HEK293 (cell line): ENCODE measurements at regions not wholly inside any gene's neighbourhood (a gene's known extent, or its start where the extent isn't known, plus 50 kb on each side); places are given as distances from the start of the nearest gene placed in this dataset.

Experiments
- CTCF ChIA-PET: fragments of 350-600 bp; formaldehyde crosslinking; extraction: SDS; loops from one replicate; lab custom pipeline; 2021; ENCODE audit warnings: antibody characterized with exemption; lab: Yijun Ruan, JAX
- POLR2A ChIA-PET: fragments of 300-600 bp; formaldehyde crosslinking; extraction: SDS; loops from one replicate; lab custom pipeline; 2020; ENCODE audit warnings: antibody characterized with exemption, inconsistent platforms; lab: Yijun Ruan, JAX
- H3K27ac ChIP-seq: fragments of 200-500 bp; sonication (Bioruptor generic); 2 replicates; pipeline ENCODE4 v1.5.1; 2014; ENCODE audit warnings: low read depth, low read length, control low read depth, inconsistent platforms; ENCODE audit errors: extremely low read depth
- H3K36me3 ChIP-seq, 2 experiments: fragments of 200-500 bp in 1 of 2; sonication (Bioruptor generic) in 1 of 2; 1 replicate in 1 of 2; 2 replicates in 1 of 2; pipeline ENCODE4 v1.5.1; 2014 to 2017; ENCODE audit warnings: inconsistent platforms in 2 of 2, low read length in 2 of 2; ENCODE audit not compliant: control insufficient read depth in 2 of 2, insufficient read depth in 1 of 2
- H3K4me1 ChIP-seq: fragments of 200-500 bp; sonication (Bioruptor generic); 2 replicates; pipeline ENCODE4 v1.5.1; 2014; ENCODE audit warnings: mild to moderate bottlenecking, low read length, inconsistent platforms; ENCODE audit not compliant: control insufficient read depth, insufficient read depth
- H3K4me3 ChIP-seq: 2 replicates; pipeline ENCODE4 v1.5.1; 2011; ENCODE audit warnings: low read depth, mild to moderate bottlenecking, control low read depth, low read length, moderate library complexity
- H3K9me3 ChIP-seq: fragments of 200-500 bp; sonication (Bioruptor generic); 2 replicates; pipeline ENCODE4 v1.5.1; 2014; ENCODE audit warnings: low read depth, low read length, inconsistent platforms; ENCODE audit not compliant: control insufficient read depth, insufficient read depth
- GFI1B ChIP-seq: fragments of 450-650 bp; formaldehyde crosslinking; IDR thresholded peaks from 2 replicates; pipeline ENCODE4 v1.5.1; 2016; ENCODE audit warnings: missing biosample characterization, missing genetic modification characterization
- KLF7 ChIP-seq: fragments of 450-650 bp; formaldehyde crosslinking; IDR thresholded peaks from 2 replicates; pipeline ENCODE4 v1.5.1; 2016; ENCODE audit warnings: missing biosample characterization, missing genetic modification characterization, borderline replicate concordance
- SETDB1 ChIP-seq: IDR thresholded peaks from one replicate; pipeline ENCODE4 v1.6.1; 2017; ENCODE audit warnings: mild to moderate bottlenecking, low read length, moderate library complexity, mixed read lengths; ENCODE audit not compliant: insufficient read length
- TCF7L2 ChIP-seq: IDR thresholded peaks from 2 replicates; pipeline ENCODE4 v1.6.1; 2011; ENCODE audit warnings: low read depth, mild to moderate bottlenecking, inconsistent platforms, low read length, moderate library complexity, borderline replicate concordance
- TRIM28 ChIP-seq: IDR thresholded peaks from 2 replicates; pipeline ENCODE4 v1.6.1; 2011; ENCODE audit warnings: low read length, control low read depth, borderline replicate concordance
- ZBTB20 ChIP-seq: fragments of 450-650 bp; formaldehyde crosslinking; IDR thresholded peaks from 2 replicates; pipeline ENCODE4 v1.5.1; 2016; ENCODE audit warnings: missing biosample characterization, missing genetic modification characterization
- ZNF133 ChIP-seq: fragments of 450-650 bp; formaldehyde crosslinking; IDR thresholded peaks from 2 replicates; pipeline ENCODE4 v1.5.1; 2016; ENCODE audit warnings: missing biosample characterization, missing genetic modification characterization
- ZNF394 ChIP-seq: fragments of 450-650 bp; formaldehyde crosslinking; IDR thresholded peaks from 2 replicates; pipeline ENCODE4 v1.5.1; 2016; ENCODE audit warnings: missing biosample characterization, missing genetic modification characterization, mild to moderate bottlenecking, moderate library complexity, borderline replicate concordance
- ZNF501 ChIP-seq: fragments of 450-650 bp; formaldehyde crosslinking; IDR thresholded peaks from 2 replicates; pipeline ENCODE4 v1.5.1; 2016; ENCODE audit warnings: missing biosample characterization, missing genetic modification characterization
- ZNF558 ChIP-seq: fragments of 450-650 bp; formaldehyde crosslinking; IDR thresholded peaks from 2 replicates; pipeline ENCODE4 v1.5.1; 2016; ENCODE audit warnings: missing biosample characterization, missing genetic modification characterization
- ZNF626 ChIP-seq: fragments of 450-650 bp; sonication (Bioruptor Pico); formaldehyde crosslinking; IDR thresholded peaks from 2 replicates; pipeline ENCODE4 v1.5.1; 2018; ENCODE audit warnings: missing biosample characterization, missing genetic modification characterization, inconsistent platforms
- ZNF747 ChIP-seq: fragments of 450-650 bp; formaldehyde crosslinking; IDR thresholded peaks from 2 replicates; pipeline ENCODE4 v1.5.1; 2016; ENCODE audit warnings: missing biosample characterization, missing genetic modification characterization
- ZNF830 ChIP-seq: fragments of 450-650 bp; IDR thresholded peaks from 2 replicates; pipeline ENCODE4 v1.5.0; 2018; ENCODE audit warnings: missing biosample characterization, missing genetic modification characterization, low read depth, mild to moderate bottlenecking, moderate library complexity
- TF ChIP-seq, protein P1 (sequence below): fragments of 450-650 bp; formaldehyde crosslinking; IDR thresholded peaks from 2 replicates; pipeline ENCODE4 v1.5.1; 2016; ENCODE audit warnings: missing biosample characterization, missing genetic modification characterization

DNA sequence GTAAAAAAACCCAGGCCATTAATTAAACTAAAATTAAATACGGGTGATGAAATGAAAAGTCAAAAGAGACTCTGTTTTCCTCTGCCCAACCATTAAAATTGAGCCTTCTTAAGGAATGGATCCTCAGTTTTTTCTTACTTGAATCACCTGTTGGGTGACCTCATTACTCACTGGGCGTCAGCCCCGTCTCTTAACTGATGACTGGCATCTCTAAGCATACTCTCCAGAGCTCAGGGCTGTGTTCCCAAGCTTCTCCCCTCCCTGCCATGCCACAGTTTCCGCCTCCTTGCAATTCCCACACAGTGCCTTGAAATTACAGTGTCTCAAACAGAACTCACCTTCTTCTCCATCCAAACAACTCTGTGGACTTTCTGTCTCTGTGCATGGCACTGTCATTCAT is 421.1 kb upstream of the CELF4 start:
- Histone ChIP-seq H3K9me3 (no peaks in the 10 kb centered on the region), H3K4me3 (no peak overlapping the region), H3K36me3 (no peaks in the 10 kb centered on the region), H3K27ac (no peak overlapping the region), H3K4me1 (no peaks in the 10 kb centered on the region)
- POLR2A ChIA-PET: no interaction called here
- TF ChIP-seq KLF7 (tag by site-specific recombination) (no peak), ZNF626 (tag by site-specific recombination) (no peak), ZNF558 (tag by site-specific recombination) (no peak), TRIM28 (0 out of 2 replicates have a peak, but pooled peaks have one; percentile 30), ZNF747 (tag by site-specific recombination) (no peak), ZNF830 (no peak)
- TF ChIP-seq, protein P1, sequence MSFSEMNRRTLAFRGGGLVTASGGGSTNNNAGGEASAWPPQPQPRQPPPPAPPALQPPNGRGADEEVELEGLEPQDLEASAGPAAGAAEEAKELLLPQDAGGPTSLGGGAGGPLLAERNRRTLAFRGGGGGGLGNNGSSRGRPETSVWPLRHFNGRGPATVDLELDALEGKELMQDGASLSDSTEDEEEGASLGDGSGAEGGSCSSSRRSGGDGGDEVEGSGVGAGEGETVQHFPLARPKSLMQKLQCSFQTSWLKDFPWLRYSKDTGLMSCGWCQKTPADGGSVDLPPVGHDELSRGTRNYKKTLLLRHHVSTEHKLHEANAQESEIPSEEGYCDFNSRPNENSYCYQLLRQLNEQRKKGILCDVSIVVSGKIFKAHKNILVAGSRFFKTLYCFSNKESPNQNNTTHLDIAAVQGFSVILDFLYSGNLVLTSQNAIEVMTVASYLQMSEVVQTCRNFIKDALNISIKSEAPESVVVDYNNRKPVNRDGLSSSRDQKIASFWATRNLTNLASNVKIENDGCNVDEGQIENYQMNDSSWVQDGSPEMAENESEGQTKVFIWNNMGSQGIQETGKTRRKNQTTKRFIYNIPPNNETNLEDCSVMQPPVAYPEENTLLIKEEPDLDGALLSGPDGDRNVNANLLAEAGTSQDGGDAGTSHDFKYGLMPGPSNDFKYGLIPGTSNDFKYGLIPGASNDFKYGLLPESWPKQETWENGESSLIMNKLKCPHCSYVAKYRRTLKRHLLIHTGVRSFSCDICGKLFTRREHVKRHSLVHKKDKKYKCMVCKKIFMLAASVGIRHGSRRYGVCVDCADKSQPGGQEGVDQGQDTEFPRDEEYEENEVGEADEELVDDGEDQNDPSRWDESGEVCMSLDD (tag by site-specific recombination): no peak
- CTCF ChIA-PET: interaction anchor here (0.6 kb wide), 1 partner anchor 24 kb away, joined by 3 read pairs; no protein-coding TSS in a partner anchor

DNA sequence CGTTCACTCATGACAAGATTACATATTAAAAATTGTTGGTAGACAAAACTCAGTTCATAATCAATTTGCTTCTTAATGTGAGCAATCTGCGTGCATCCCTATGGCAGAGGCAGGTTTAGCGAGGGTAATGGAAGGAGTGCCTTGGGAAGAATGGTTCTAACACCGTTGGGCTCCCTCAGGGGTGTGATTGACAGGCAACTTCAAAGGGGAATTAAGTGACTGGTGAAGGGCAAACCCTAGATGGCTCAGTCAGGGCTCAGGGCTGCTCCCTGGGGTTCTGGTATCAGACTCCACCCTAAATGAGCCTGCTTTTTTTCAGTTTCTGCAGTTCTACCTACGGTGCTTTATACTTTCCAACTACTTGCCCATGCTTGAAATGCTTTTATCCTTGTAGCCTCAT is 419.5 kb upstream of the CELF4 start:
- no peaks in the 10 kb centered on the region for H3K4me1 ChIP-seq
- POLR2A ChIA-PET: no interaction called here
- no peak for TF ChIP-seq ZNF133 (tag by site-specific recombination)
- TF ChIP-seq ZNF394 (tag by site-specific recombination): no peak
- TF ChIP-seq TCF7L2: peak; percentile 91

DNA sequence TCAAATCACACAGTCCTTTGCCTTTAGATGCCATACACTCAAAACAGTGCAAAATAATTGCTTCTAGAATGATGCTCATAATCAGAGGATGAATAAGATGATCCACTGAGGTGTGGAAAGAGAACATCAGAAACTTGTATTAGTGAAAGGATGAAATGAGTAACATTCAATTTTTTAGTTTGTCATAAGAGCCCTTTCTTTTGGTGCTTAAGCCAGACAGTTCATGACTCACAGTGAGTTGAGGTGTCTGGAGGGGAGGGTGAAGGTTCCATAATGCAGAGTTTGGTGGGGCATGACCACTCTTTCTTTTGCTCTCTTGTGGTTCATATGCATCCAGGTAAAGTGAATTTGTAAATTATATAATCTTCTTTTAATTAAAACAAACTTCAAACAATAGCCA is 415.0 kb upstream of the CELF4 start:
- H3K4me1 ChIP-seq: no peaks in the 10 kb centered on the region
- H3K4me3 ChIP-seq: no peak overlapping the region
- CTCF ChIA-PET: no interaction called here
- no peak overlapping the region for H3K27ac ChIP-seq
- H3K9me3 ChIP-seq: no peaks in the 10 kb centered on the region
- POLR2A ChIA-PET: no interaction called here
- H3K36me3 ChIP-seq: no peaks in the 10 kb centered on the region
- TF ChIP-seq ZBTB20 (tag by site-specific recombination) (no peak), GFI1B (tag by site-specific recombination) (no peak), KLF7 (tag by site-specific recombination) (no peak)

More for the DNA sequence above, 419.5 kb upstream of the CELF4 start:
- no peak overlapping the region for H3K4me3 ChIP-seq
- CTCF ChIA-PET: no interaction called here
- no peaks in the 10 kb centered on the region for H3K9me3 ChIP-seq
- H3K27ac ChIP-seq: no peak overlapping the region
- no peaks in the 10 kb centered on the region for H3K36me3 ChIP-seq

DNA sequence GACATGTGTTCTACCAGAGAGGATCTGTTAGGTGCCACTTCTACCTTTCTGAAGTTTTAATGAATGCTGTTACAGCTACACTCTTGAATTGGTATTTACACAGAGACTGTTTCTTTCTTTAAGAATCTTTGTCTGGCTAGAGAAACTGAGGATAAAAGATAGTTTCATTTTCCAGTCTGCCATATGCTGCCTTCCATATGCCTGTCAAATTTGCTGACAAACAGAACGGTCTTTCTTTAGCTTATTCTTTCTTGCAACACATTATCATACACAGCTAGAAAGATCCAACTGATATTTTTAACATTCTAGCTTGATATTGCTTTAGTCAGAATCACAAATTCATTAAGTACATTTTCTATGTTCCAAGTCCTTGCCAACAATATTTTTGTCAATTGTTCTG is 409.8 kb upstream of the CELF4 start:
- no peak overlapping the region for H3K4me3 ChIP-seq
- CTCF ChIA-PET: interaction anchor here (0.6 kb wide), 1 partner anchor 225 kb away, joined by 4 read pairs; no protein-coding TSS in a partner anchor
- no peaks in the 10 kb centered on the region for H3K9me3 ChIP-seq
- POLR2A ChIA-PET: no interaction called here
- H3K36me3 ChIP-seq: no peaks in the 10 kb centered on the region
- H3K4me1 ChIP-seq: no peaks in the 10 kb centered on the region
- TF ChIP-seq ZNF501 (tag by site-specific recombination) (no peak), SETDB1 (peak; percentile 3)
- H3K27ac ChIP-seq: no peak overlapping the region
